Activated CD4-positive, alpha-beta memory T cell treated with anti-CD3 and anti-CD28 coated beads for 36 hours (primary cell): ENCODE measurements at regions not wholly inside any gene's neighbourhood (a gene's known extent, or its start where the extent isn't known, plus 50 kb on each side); places are given as distances from the start of the nearest gene placed in this dataset.

Experiments used
- CTCF ChIA-PET: fragments of 350-600 bp; sonication (Branson Sonifier 250); formaldehyde crosslinking; loops from one replicate; lab custom pipeline; 2021; ENCODE audit warnings: antibody characterized with exemption, inconsistent platforms; lab: Charles Lee
- POLR2A ChIA-PET: fragments of 350-600 bp; sonication (Branson Sonifier 250); formaldehyde crosslinking; loops from one replicate; lab custom pipeline; 2021; ENCODE audit warnings: antibody characterized with exemption; lab: Charles Lee
- DNase-seq: peaks from one replicate; pipeline ENCODE4 v3.0.0-alpha.2; 2020
- H3K27ac Mint-ChIP-seq: one replicate; pipeline ENCODE4 v1.8.0; 2021; ENCODE audit warnings: mixed read lengths
- H3K27me3 Mint-ChIP-seq: one replicate; pipeline ENCODE4 v1.8.0; 2021; ENCODE audit warnings: mixed read lengths
- H3K36me3 Mint-ChIP-seq: one replicate; pipeline ENCODE4 v1.8.0; 2021; ENCODE audit warnings: mixed read lengths
- H3K4me1 Mint-ChIP-seq: one replicate; pipeline ENCODE4 v1.8.0; 2021; ENCODE audit warnings: low read depth, mixed read lengths
- H3K4me3 Mint-ChIP-seq: one replicate; pipeline ENCODE4 v1.8.0; 2021; ENCODE audit warnings: mild to moderate bottlenecking, mixed read lengths
- H3K9me3 Mint-ChIP-seq: one replicate; pipeline ENCODE4 v1.8.0; 2021; ENCODE audit warnings: mixed read lengths
- intact Hi-C: fragments of 100-400 bp; cut with micrococcal nuclease; formaldehyde crosslinking; loops from one replicate; pipeline ENCODE4 v1.15.1; 2023

DNA sequence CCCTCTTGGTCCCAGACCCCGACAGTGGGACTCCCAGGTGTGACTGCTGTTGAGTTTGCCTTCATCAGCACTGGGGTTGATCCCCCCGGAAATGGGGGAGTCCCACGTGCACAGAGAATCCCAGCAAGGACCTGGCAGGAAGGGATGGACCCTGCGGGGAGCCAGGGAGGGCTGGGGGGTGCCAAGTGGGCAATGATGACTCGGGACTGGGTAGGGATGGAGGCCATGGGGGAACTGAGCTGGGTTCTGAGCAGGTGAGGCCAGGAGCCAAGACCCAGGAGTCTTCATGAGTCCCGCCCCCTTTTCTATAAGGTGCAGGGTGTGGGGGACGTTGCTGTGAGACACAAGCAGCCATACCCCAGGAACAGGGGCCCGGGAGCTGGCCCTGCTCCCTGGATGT lies 103.8 kb downstream of the CRYAA start:
- H3K4me3 Mint-ChIP-seq, result no peak overlapping the region
- ChIA-PET POLR2A (no interaction called here), CTCF (interaction anchor here (1.0 kb wide), 1 partner anchor 66 kb away, joined by 3 read pairs; no protein-coding TSS in a partner anchor)
- H3K36me3 Mint-ChIP-seq, result no peaks in the 10 kb centered on the region
- intact Hi-C loops, result no loop called here
- no peaks in the 10 kb centered on the region for H3K4me1 Mint-ChIP-seq
- peaks cover 15% of the 10 kb centered on the region for H3K27me3 Mint-ChIP-seq
- no peak for DNase-seq
- H3K9me3 Mint-ChIP-seq, result no peaks in the 10 kb centered on the region
- no peak overlapping the region for H3K27ac Mint-ChIP-seq

DNA sequence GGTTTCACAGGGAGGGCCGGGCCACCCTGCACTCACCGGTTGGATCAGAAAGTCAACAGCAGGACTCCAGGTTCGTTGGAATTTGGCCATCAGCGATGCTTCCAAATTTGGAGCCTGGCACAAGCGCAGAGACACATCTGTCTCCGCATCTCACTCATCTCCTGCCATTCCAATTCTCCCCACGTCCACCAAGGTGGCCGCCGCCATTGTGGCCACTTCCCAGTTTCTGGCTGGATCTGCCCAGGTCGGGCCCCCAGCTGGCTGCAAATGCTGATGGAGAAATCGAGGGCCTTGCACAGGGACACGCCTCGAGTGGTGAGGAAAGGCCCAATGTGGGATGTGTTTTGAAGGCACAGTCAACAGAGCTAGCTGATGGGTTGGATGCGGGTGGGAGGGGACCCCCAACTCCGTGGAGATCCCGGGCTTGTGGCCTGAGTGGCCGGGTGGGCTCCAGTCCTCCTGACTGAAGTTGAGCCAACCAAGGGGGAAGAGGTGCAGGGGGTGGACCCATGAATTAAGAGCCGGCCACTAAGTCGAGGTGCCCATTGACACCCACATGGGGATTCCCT lies 102.7 kb downstream of the CRYAA start:
- Mint-ChIP-seq H3K27me3 (peaks cover 14% of the 10 kb centered on the region), H3K27ac (no peak overlapping the region), H3K36me3 (no peaks in the 10 kb centered on the region), H3K4me3 (no peak overlapping the region), H3K4me1 (no peaks in the 10 kb centered on the region), H3K9me3 (no peaks in the 10 kb centered on the region)
- no peak for DNase-seq
- intact Hi-C loops, result no loop called here
- CTCF ChIA-PET, result no interaction called here
- POLR2A ChIA-PET, result interaction anchor here (0.6 kb wide), 1 partner anchor 343 kb away, joined by 3 read pairs; no protein-coding TSS in a partner anchor

DNA sequence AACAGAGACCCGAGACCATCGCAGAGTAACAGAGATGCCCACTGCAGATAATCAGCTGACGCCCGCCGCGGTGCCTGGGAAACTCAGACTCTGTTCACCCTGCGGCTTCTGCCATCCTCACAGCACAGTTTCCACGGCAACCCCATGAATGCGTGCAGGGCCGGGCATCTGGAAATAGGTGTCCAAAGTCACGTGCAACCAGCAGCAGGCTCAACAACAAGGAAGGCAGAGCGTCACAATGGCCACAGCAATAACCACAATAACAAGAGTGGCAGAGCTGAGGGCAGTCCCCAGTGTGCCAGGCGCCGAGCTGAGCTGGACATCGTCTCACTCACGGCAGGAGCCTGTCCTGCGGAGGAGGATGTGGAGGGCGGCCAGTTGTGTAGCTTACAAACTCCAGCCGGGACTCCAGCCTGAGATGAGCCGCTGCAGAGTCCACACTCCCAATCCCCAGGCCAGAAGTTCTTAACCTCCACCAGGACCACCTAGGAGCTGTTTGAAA lies 102.0 kb downstream of the CRYAA start:
- no peak for DNase-seq

DNA sequence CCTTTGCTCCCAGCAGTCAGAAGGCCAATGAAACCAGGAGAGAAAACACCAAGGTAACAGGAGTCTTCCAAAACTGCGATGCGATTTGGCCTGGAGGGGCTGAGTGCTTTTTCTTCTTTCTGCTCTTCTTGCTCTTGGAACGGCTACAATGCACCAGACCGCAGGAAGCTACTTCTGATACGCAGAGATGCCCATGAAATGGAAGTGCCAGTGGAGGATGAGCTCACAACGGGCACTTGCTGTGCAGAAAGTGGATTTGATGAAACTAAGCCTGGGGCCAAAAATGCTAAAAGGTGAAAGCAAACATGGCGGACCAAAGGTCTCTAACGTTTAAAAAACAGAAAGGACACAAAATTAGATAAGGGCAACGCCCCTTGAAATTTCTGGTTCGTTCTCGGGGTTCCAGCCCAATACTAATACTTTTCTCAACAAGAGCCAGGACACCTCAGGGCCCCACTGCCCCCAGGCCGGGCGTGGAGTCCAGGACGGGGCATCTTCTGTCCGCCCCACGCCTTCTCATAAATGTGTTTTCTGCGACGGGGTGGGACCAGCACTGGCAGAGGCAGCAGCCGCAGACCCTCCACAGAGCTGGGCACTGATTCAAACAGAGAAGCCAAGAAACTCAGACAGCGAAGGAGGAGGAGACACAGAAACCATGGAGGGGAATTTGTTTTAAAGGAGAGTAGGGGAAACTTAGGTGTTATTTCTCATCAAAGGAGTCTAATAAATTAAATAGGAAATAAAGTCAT lies 101.3 kb downstream of the CRYAA start:
- Mint-ChIP-seq H3K4me3 (no peak overlapping the region), H3K27me3 (peaks cover 6% of the 10 kb centered on the region), H3K4me1 (no peaks in the 10 kb centered on the region), H3K36me3 (no peaks in the 10 kb centered on the region), H3K9me3 (no peaks in the 10 kb centered on the region), H3K27ac (no peak overlapping the region)
- ChIA-PET CTCF (interaction anchor here (0.7 kb wide), 1 partner anchor 375 kb away, joined by 3 read pairs; no protein-coding TSS in a partner anchor), POLR2A (no interaction called here)
- DNase-seq, result no peak
- intact Hi-C loops, result no loop called here

More for the DNA sequence above, 102.0 kb downstream of the CRYAA start:
- H3K36me3 Mint-ChIP-seq, result no peaks in the 10 kb centered on the region
- CTCF ChIA-PET, result no interaction called here
- no peak overlapping the region for H3K4me3 Mint-ChIP-seq
- H3K9me3 Mint-ChIP-seq, result no peaks in the 10 kb centered on the region
- H3K4me1 Mint-ChIP-seq, result no peaks in the 10 kb centered on the region
- H3K27ac Mint-ChIP-seq, result no peak overlapping the region
- intact Hi-C loops, result no loop called here
- POLR2A ChIA-PET, result interaction anchor here (0.6 kb wide), 1 partner anchor 343 kb away, joined by 3 read pairs; no protein-coding TSS in a partner anchor
- H3K27me3 Mint-ChIP-seq, result peaks cover 8% of the 10 kb centered on the region

DNA sequence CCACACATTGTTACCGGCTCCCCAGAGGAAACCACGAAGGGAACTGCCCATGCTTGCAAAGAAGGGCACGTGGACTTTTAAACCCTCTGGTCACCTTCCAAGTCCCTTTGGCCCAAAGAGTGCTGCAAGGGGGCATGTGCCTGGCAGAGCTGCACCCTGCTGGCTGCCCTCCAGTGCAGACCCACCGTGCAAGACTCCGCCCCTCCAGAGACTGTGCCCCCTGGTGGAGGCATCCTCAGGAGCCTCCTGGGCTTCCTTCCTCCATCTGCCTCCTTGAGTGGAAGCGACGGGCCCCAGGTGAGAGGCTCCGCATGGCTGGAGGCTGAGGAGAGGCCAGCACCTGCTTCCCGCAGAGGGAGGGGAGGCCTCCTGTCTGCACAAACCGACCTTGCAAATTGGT lies 100.6 kb downstream of the CRYAA start:
- peak; percentile 58 for DNase-seq
- H3K27me3 Mint-ChIP-seq, result peaks cover 6% of the 10 kb centered on the region
- intact Hi-C loops, result no loop called here
- ChIA-PET POLR2A (no interaction called here), CTCF (no interaction called here)
- no peak overlapping the region for H3K27ac Mint-ChIP-seq
- H3K4me1 Mint-ChIP-seq, result no peaks in the 10 kb centered on the region
- H3K36me3 Mint-ChIP-seq, result no peaks in the 10 kb centered on the region
- H3K9me3 Mint-ChIP-seq, result no peaks in the 10 kb centered on the region
- H3K4me3 Mint-ChIP-seq, result no peak overlapping the region

GRCh38 chr21:43268804-43269186 lies 100.0 kb downstream of the CRYAA start:
- no peak for DNase-seq
- Mint-ChIP-seq H3K9me3 (no peaks in the 10 kb centered on the region), H3K27me3 (peaks cover 6% of the 10 kb centered on the region), H3K4me3 (no peak overlapping the region), H3K27ac (no peak overlapping the region), H3K4me1 (no peaks in the 10 kb centered on the region), H3K36me3 (no peaks in the 10 kb centered on the region)
- CTCF ChIA-PET, result no interaction called here
- intact Hi-C loops, result no loop called here
- POLR2A ChIA-PET, result no interaction called here

GRCh38 chr21:43268086-43268803 lies 99.4 kb downstream of the CRYAA start:
- H3K9me3 Mint-ChIP-seq, result no peaks in the 10 kb centered on the region
- ChIA-PET CTCF (no interaction called here), POLR2A (no interaction called here)
- no peak overlapping the region for H3K4me3 Mint-ChIP-seq
- peaks cover 6% of the 10 kb centered on the region for H3K27me3 Mint-ChIP-seq
- intact Hi-C loops, result no loop called here
- H3K4me1 Mint-ChIP-seq, result no peaks in the 10 kb centered on the region
- H3K36me3 Mint-ChIP-seq, result no peaks in the 10 kb centered on the region
- no peak for DNase-seq
- no peak overlapping the region for H3K27ac Mint-ChIP-seq

DNA sequence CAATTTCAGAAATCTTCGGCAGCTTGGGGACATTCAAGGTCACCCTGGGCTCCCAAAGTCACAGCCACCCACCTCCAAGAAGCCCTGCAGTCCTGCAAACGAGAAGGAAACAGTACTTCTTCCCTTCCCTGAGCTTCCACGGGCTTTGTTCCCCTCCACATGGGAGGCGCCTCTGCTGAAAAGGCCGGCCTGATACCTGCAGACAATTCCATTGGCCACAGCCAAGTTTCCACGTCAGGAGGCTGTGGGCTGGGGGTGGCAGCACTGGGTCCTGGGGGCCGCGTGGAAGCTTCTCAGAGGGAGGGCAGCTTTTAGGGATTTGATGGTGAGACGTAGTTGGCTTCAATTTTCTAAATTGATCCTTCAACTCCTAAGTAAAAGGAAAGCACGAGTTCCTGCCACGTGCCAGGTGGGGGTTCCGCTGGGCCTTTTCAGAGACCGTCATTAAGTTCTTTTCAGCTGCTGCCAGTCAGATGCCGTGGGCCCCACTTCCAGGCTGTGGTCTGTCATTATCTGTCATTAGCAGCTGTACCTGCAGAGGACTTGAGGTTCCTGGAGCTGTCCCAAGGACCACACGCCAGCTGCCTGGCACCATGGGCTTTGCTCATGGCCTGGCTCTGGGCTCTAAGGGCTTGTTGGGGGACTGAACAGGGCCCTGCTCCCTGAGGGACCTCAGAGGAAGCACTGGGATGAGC lies 98.7 kb downstream of the CRYAA start:
- H3K36me3 Mint-ChIP-seq, result no peaks in the 10 kb centered on the region
- H3K4me3 Mint-ChIP-seq, result no peak overlapping the region
- no peak overlapping the region for H3K27ac Mint-ChIP-seq
- intact Hi-C loops, result no loop called here
- CTCF ChIA-PET, result no interaction called here
- no peak for DNase-seq
- peaks cover 2% of the 10 kb centered on the region for H3K9me3 Mint-ChIP-seq
- POLR2A ChIA-PET, result no interaction called here
- no peaks in the 10 kb centered on the region for H3K4me1 Mint-ChIP-seq
- H3K27me3 Mint-ChIP-seq, result peaks cover 4% of the 10 kb centered on the region

DNA sequence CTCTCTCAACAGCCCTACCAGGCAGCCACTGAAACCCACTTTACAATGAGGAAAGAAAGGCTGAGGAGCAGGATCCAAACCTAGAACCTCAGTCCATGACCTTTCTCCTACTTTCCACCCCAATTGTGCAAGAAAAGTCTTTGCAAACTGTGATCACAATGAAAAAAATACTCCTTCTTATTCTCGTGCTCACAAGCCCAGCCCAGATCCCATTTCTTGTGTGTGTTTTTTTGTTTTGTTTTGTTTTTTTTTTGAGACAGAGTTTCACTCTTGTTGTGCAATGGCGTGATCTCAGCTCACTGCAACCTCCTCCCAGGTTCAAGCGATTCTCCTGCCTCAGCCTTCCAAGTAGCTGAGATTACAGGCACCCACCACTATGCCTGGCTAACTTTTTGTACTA lies 97.7 kb downstream of the CRYAA start:
- no peaks in the 10 kb centered on the region for H3K36me3 Mint-ChIP-seq
- POLR2A ChIA-PET, result no interaction called here
- CTCF ChIA-PET, result no interaction called here
- no peaks in the 10 kb centered on the region for H3K4me1 Mint-ChIP-seq
- H3K27me3 Mint-ChIP-seq, result peaks cover 1% of the 10 kb centered on the region
- peaks cover 2% of the 10 kb centered on the region for H3K9me3 Mint-ChIP-seq
- intact Hi-C loops, result no loop called here
- H3K4me3 Mint-ChIP-seq, result no peak overlapping the region
- no peak overlapping the region for H3K27ac Mint-ChIP-seq
- DNase-seq, result no peak

DNA sequence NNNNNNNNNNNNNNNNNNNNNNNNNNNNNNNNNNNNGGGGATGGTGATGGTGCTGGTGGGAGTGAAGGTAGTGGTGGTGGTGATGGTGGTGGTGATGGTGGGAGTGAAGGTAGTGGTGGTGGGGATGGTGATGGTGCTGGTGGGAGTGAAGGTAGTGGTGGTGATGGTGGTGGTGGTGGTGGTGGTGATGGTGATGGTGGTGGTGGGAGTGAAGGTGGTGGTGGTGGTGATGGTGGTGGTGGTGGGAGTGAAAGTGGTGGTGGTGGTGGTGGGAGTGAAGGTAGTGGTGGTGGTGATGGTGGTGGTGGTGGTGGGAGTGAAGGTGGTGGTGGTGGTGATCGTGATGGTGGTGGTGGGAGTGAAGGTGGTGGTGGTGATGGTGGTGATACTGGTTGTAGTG lies 93.6 kb downstream of the CRYAA start:
- no peaks in the 10 kb centered on the region for H3K4me1 Mint-ChIP-seq
- no peak for DNase-seq
- no peaks in the 10 kb centered on the region for H3K27me3 Mint-ChIP-seq
- no peak overlapping the region for H3K27ac Mint-ChIP-seq
- CTCF ChIA-PET, result no interaction called here
- POLR2A ChIA-PET, result no interaction called here
- no peak overlapping the region for H3K4me3 Mint-ChIP-seq
- H3K36me3 Mint-ChIP-seq, result no peaks in the 10 kb centered on the region
- H3K9me3 Mint-ChIP-seq, result peaks cover 2% of the 10 kb centered on the region
- intact Hi-C loops, result no loop called here
